SK-N-SH (cell line): ENCODE measurements at regions not wholly inside any gene's neighbourhood (a gene's known extent, or its start where the extent isn't known, plus 50 kb on each side); places are given as distances from the start of the nearest gene placed in this dataset.

Experiments
- CTCF ChIA-PET: fragments of 300-600, 350-600 bp; formaldehyde crosslinking; extraction: SDS; loops from one replicate; lab custom pipeline; 2021; lab: Yijun Ruan, JAX
- POLR2A ChIA-PET: fragments of 350-600 bp; sonication (Branson Sonifier 250); formaldehyde crosslinking; extraction: SDS; loops from one replicate; lab custom pipeline; 2020; ENCODE audit warnings: antibody characterized with exemption, inconsistent platforms; lab: Yijun Ruan, JAX
- DNase-seq: peaks from one replicate; pipeline ENCODE4 v3.0.0; 2012
- H2AFZ ChIP-seq: fragments of 200-600 bp; sonication (generic); 2 replicates; pipeline ENCODE4 v1.8.1; 2016; ENCODE audit warnings: antibody characterized with exemption, mild to moderate bottlenecking, low read depth
- H3F3A ChIP-seq: fragments of 200-600 bp; sonication (generic); replicated peaks from 2 replicates; pipeline ENCODE3; 2016; ENCODE audit warnings: antibody characterized with exemption, mild to moderate bottlenecking; ENCODE audit not compliant: insufficient read depth
- H3K27ac ChIP-seq, 2 experiments: fragments of 200-500 bp in 1 of 2; fragments of 200-600 bp in 1 of 2; sonication (Bioruptor generic) in 1 of 2; sonication (generic), shearing (Covaris generic) in 1 of 2; 2 replicates each; pipeline versions ENCODE4 v1.5.1 to v1.6.1; 2014 to 2016; ENCODE audit warnings: low read depth in 2 of 2, inconsistent platforms in 1 of 2, low read length in 1 of 2, mild to moderate bottlenecking in 1 of 2, mixed read lengths in 1 of 2
- H3K27me3 ChIP-seq: fragments of 200-600 bp; sonication (generic), shearing (Covaris generic); 2 replicates; pipeline ENCODE4 v1.6.1; 2016; ENCODE audit warnings: mixed run types; ENCODE audit not compliant: insufficient read depth
- H3K36me3 ChIP-seq, 2 experiments: fragments of 200-500 bp in 1 of 2; fragments of 200-600 bp in 1 of 2; sonication (Bioruptor generic) in 1 of 2; sonication (generic) in 1 of 2; replicated peaks in 1 of 2; 2 replicates each; pipeline versions ENCODE3 to v1.5.1; 2014 to 2016; ENCODE audit warnings: low read length in 1 of 2, mild to moderate bottlenecking in 1 of 2; ENCODE audit not compliant: insufficient read depth in 2 of 2, control insufficient read depth in 1 of 2
- H3K4me1 ChIP-seq, 2 experiments: fragments of 200-500 bp in 1 of 2; fragments of 200-600 bp in 1 of 2; sonication (Bioruptor generic) in 1 of 2; sonication (generic), shearing (Covaris generic) in 1 of 2; 2 replicates each; pipeline versions ENCODE4 v1.5.1 to v1.6.1; 2014 to 2016; ENCODE audit warnings: low read depth in 1 of 2, low read length in 1 of 2, mixed run types in 1 of 2; ENCODE audit not compliant: insufficient read depth in 2 of 2, control insufficient read depth in 1 of 2
- H3K4me2 ChIP-seq: fragments of 200-600 bp; sonication (generic), shearing (Covaris generic); 2 replicates; pipeline ENCODE4 v1.6.1; 2017; ENCODE audit warnings: mixed run types
- H3K4me3 ChIP-seq, 2 experiments: fragments of 200-500 bp in 1 of 2; fragments of 200-600 bp in 1 of 2; sonication (Bioruptor generic) in 1 of 2; sonication (generic), shearing (Covaris generic) in 1 of 2; 2 replicates each; pipeline versions ENCODE4 v1.5.1 to v1.8.1; 2014 to 2016; ENCODE audit warnings: low read depth in 2 of 2, inconsistent platforms in 1 of 2, low read length in 1 of 2, mild to moderate bottlenecking in 1 of 2, mixed read lengths in 1 of 2, moderate library complexity in 1 of 2
- H3K79me2 ChIP-seq: fragments of 200-600 bp; sonication (generic); 2 replicates; pipeline ENCODE4 v1.8.1; 2017; ENCODE audit warnings: mild to moderate bottlenecking; ENCODE audit not compliant: insufficient read depth
- H3K9ac ChIP-seq: fragments of 200-600 bp; sonication (generic); 2 replicates; pipeline ENCODE4 v1.6.1; 2017; ENCODE audit warnings: mixed run types
- H3K9me2 ChIP-seq: fragments of 200-600 bp; sonication (generic); 2 replicates; pipeline ENCODE4 v1.6.1; 2017; ENCODE audit warnings: mixed run types
- H3K9me3 ChIP-seq: fragments of 200-600 bp; sonication (generic); 2 replicates; pipeline ENCODE4 v1.6.1; 2017; ENCODE audit warnings: mixed run types, mild to moderate bottlenecking, moderate library complexity
- H4K20me1 ChIP-seq: fragments of 200-600 bp; sonication (generic); 2 replicates; pipeline ENCODE4 v1.6.1; 2017; ENCODE audit warnings: mild to moderate bottlenecking, mixed run types; ENCODE audit not compliant: insufficient read depth
- EP300 ChIP-seq, 2 experiments: IDR thresholded peaks; 2 replicates each; pipeline versions ENCODE4 v1.4.0 to v1.6.1; 2012; ENCODE audit warnings: borderline replicate concordance in 1 of 2, low read depth in 1 of 2, low read length in 1 of 2
- FOSL2 ChIP-seq: IDR thresholded peaks from 2 replicates; pipeline ENCODE4 v1.4.0; 2012; ENCODE audit warnings: low read depth, mild to moderate bottlenecking, moderate library complexity, borderline replicate concordance
- FOXM1 ChIP-seq: IDR thresholded peaks from 2 replicates; pipeline ENCODE4 v1.4.0; 2012; ENCODE audit warnings: low read depth, mild to moderate bottlenecking
- JUND ChIP-seq: IDR thresholded peaks from 2 replicates; pipeline ENCODE4 v1.4.0; 2012
- MXI1 ChIP-seq: IDR thresholded peaks from 2 replicates; pipeline ENCODE4 v1.6.1; 2012; ENCODE audit warnings: mild to moderate bottlenecking, low read depth, low read length, improper control_type of control experiment
- NRF1 ChIP-seq: IDR thresholded peaks from 2 replicates; pipeline ENCODE4 v1.6.1; 2012; ENCODE audit warnings: low read depth, mild to moderate bottlenecking, low read length
- RAD21 ChIP-seq: IDR thresholded peaks from 2 replicates; pipeline ENCODE4 v1.6.1; 2012; ENCODE audit warnings: mild to moderate bottlenecking, low read length
- RCOR1 ChIP-seq: fragments of 150-350 bp; IDR thresholded peaks from 2 replicates; pipeline ENCODE4 v1.6.1; 2017; ENCODE audit warnings: antibody characterized with exemption, low read length
- RFX5 ChIP-seq: IDR thresholded peaks from 2 replicates; pipeline ENCODE4 v1.6.1; 2012; ENCODE audit warnings: mild to moderate bottlenecking, improper control_type of control experiment, low read length
- RXRA ChIP-seq: IDR thresholded peaks from 2 replicates; pipeline ENCODE4 v1.4.0; 2012; ENCODE audit warnings: low read depth, mild to moderate bottlenecking, borderline replicate concordance
- SIN3A ChIP-seq: IDR thresholded peaks from 2 replicates; pipeline ENCODE4 v1.6.1; 2012; ENCODE audit warnings: low read depth, mild to moderate bottlenecking, low read length, moderate library complexity, borderline replicate concordance
- SMC3 ChIP-seq: IDR thresholded peaks from 2 replicates; pipeline ENCODE4 v1.6.1; 2012; ENCODE audit warnings: low read depth, low read length, improper control_type of control experiment
- TAF1 ChIP-seq: IDR thresholded peaks from 2 replicates; pipeline ENCODE4 v1.6.1; 2012; ENCODE audit warnings: low read depth, mild to moderate bottlenecking, low read length, moderate library complexity, borderline replicate concordance
- TCF12 ChIP-seq: IDR thresholded peaks from 2 replicates; pipeline ENCODE4 v1.4.0; 2012
- WGBS: methylation state at CpG from one replicate; pipeline ENCODE4 v1.1.6; 2017; ENCODE audit warnings: low lambda C conversion rate; 5-methylcytosine and 5-hydroxymethylcytosine counted together
- TF ChIP-seq, protein P1 (sequence below): fragments of 200-600 bp; sonication (generic); IDR thresholded peaks from 2 replicates; pipeline ENCODE4 v1.6.1; 2017; ENCODE audit warnings: antibody characterized with exemption, mild to moderate bottlenecking, moderate library complexity
- TF ChIP-seq, protein P2 (sequence below): IDR thresholded peaks from 2 replicates; pipeline ENCODE4; 2012

DNA sequence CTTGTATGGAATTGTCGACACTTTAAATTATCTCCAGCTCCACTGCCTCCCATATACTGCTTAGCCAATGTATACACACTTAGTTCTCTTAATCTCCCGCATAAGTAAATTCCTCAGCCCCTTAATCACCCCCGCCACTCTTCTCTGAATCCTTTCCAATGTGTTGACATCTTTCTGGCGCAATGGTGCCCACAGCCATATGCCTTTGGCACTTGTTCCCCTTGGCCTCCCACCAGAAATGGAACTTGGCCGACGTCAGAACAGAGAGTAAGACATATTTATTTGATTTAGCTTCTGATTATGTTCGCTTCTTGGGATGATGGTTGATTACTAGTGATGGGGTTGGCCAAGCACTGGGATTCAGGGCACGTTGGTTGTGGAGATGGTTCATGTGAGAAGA lies 1089.3 kb upstream of the CELF4 start:
- Histone ChIP-seq H3K4me1 (no peaks in the 10 kb centered on the region), H3K9me3 (no peaks in the 10 kb centered on the region), H4K20me1 (no peaks in the 10 kb centered on the region), H3K27me3 (no peaks in the 10 kb centered on the region), H3K9me2 (no peaks in the 10 kb centered on the region), H3K4me2 (no peak overlapping the region), H3K27ac (no peak overlapping the region), H3K4me3 (no peak overlapping the region), H3K79me2 (no peaks in the 10 kb centered on the region), H2AFZ (no peak overlapping the region), H3K36me3 (no peaks in the 10 kb centered on the region), H3F3A (no peaks in the 10 kb centered on the region), H3K9ac (no peak overlapping the region)
- ChIA-PET CTCF (interaction anchor here (0.7 to 2.2 kb wide), 2 partner anchors 7 to 11 kb away, joined by 3 to 5 read pairs; no protein-coding TSS in a partner anchor), POLR2A (no interaction called here)
- DNase-seq, result no peak
- WGBS, result 25% methylated on average over 8 of the region's 8 CpGs
- no peak for TF ChIP-seq FOSL2
- no peak for TF ChIP-seq SIN3A
- TF ChIP-seq, protein P1, sequence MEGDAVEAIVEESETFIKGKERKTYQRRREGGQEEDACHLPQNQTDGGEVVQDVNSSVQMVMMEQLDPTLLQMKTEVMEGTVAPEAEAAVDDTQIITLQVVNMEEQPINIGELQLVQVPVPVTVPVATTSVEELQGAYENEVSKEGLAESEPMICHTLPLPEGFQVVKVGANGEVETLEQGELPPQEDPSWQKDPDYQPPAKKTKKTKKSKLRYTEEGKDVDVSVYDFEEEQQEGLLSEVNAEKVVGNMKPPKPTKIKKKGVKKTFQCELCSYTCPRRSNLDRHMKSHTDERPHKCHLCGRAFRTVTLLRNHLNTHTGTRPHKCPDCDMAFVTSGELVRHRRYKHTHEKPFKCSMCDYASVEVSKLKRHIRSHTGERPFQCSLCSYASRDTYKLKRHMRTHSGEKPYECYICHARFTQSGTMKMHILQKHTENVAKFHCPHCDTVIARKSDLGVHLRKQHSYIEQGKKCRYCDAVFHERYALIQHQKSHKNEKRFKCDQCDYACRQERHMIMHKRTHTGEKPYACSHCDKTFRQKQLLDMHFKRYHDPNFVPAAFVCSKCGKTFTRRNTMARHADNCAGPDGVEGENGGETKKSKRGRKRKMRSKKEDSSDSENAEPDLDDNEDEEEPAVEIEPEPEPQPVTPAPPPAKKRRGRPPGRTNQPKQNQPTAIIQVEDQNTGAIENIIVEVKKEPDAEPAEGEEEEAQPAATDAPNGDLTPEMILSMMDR, result no peak
- TF ChIP-seq EP300 (IDR thresholded peaks at IDR 0.05; ENCODE audit: borderline replicate concordance in 1 of 2, low read depth in 1 of 2, low read length in 1 of 2), result no peak
- TF ChIP-seq TCF12, result no peak
- no peak for TF ChIP-seq RCOR1
- no peak for TF ChIP-seq JUND
- no peak for TF ChIP-seq TAF1
- TF ChIP-seq SMC3, result no peak
- no peak for TF ChIP-seq RFX5
- no peak for TF ChIP-seq RXRA
- no peak for TF ChIP-seq NRF1
- no peak for TF ChIP-seq MXI1

DNA sequence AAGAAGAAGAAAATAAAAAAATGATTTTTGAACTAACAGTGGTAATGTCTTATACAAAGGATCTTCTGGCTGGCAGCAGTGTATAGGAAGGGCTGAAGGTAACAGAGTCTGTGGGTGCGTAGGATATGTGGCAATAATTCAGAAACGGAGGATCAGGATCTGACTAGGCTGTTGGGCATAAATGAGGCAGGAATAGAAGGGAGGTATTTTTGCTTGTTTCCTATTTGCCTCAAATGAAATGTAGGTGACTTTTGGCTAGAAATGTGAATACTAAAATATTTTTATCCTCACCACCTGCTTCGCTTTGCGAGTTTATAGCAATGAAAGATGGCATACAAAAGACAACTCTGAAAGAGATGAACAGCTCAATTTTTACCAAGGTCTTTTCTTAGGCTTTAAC lies 1086.1 kb upstream of the CELF4 start:
- H3K9me3 ChIP-seq, result no peaks in the 10 kb centered on the region
- no peaks in the 10 kb centered on the region for H3K27me3 ChIP-seq
- TF ChIP-seq RAD21, result no peak
- TF ChIP-seq MXI1, result no peak
- no peak for TF ChIP-seq FOXM1
- TF ChIP-seq, protein P1, result no peak
- TF ChIP-seq, protein P2, sequence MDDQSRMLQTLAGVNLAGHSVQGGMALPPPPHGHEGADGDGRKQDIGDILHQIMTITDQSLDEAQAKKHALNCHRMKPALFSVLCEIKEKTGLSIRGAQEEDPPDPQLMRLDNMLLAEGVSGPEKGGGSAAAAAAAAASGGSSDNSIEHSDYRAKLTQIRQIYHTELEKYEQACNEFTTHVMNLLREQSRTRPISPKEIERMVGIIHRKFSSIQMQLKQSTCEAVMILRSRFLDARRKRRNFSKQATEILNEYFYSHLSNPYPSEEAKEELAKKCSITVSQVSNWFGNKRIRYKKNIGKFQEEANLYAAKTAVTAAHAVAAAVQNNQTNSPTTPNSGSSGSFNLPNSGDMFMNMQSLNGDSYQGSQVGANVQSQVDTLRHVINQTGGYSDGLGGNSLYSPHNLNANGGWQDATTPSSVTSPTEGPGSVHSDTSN, result no peak
- no peak overlapping the region for H2AFZ ChIP-seq
- WGBS, result 35% methylated on average over 4 of the region's 4 CpGs
- DNase-seq, result no peak
- ChIA-PET POLR2A (no interaction called here), CTCF (no interaction called here)
- no peak overlapping the region for H3K4me3 ChIP-seq
- no peak overlapping the region for H3K27ac ChIP-seq
- no peaks in the 10 kb centered on the region for H3K4me1 ChIP-seq
- no peaks in the 10 kb centered on the region for H3K79me2 ChIP-seq
- H3F3A ChIP-seq, result no peaks in the 10 kb centered on the region
- no peaks in the 10 kb centered on the region for H3K36me3 ChIP-seq
- no peaks in the 10 kb centered on the region for H4K20me1 ChIP-seq
- no peak overlapping the region for H3K9ac ChIP-seq
- H3K9me2 ChIP-seq, result no peaks in the 10 kb centered on the region
- no peak overlapping the region for H3K4me2 ChIP-seq
